Astrocyte (in vitro differentiated cells and primary cell): ENCODE measurements at regions not wholly inside any gene's neighbourhood (a gene's known extent, or its start where the extent isn't known, plus 50 kb on each side); places are given as distances from the start of the nearest gene placed in this dataset.

Experiments used
- CTCF ChIP-seq: IDR thresholded peaks from 2 replicates; pipeline ENCODE4 v1.5.1; 2011; ENCODE audit warnings: low read depth, mild to moderate bottlenecking, inconsistent platforms, low read length, moderate library complexity; ENCODE audit not compliant: insufficient read depth
- EZH2 ChIP-seq: IDR thresholded peaks from 2 replicates; pipeline ENCODE4 v1.6.1; 2012; ENCODE audit warnings: mild to moderate bottlenecking, low read length, inconsistent platforms; ENCODE audit not compliant: insufficient read depth

GRCh38 chr11:15618583-15619032, 503.9 kb downstream of the INSC start:
- TF ChIP-seq CTCF, result no peak
- TF ChIP-seq EZH2, result no peak
